ENCODE measurements at regions not wholly inside any gene's neighbourhood (a gene's known extent, or its start where the extent isn't known, plus 50 kb on each side); places are given as distances from the start of the nearest gene placed in this dataset.

DNA sequence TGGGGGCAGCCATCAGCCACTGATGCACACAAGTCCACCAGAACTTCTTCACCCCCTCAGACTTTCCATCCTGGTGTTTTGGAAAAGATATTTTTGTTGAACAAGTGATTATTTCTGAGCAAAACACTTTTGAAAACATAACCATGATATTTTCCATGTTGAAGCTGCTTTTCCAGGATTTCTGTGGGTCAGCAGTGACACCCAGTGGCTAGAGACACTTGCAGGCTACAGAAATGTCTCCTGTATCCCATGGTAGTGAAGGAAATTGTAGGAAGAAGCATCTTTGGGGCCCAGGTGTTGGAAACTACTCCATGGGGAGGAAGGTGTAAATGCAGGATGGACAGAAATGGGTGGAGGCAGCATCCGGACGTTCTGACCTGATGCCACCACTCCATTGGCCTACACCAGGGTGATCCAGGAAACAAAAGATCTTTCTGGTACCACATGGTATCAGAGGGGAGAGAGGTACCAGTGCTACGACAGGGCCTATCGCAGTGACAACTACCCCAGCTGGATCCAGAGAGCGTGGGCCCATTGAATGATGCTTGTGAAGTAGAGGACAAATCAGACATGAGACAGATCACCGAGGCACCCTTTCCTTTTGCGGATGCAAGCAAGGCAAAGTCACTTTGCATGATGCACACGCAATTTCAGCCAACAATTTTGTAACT, 111.7 kb upstream of the COBL start:
- TF ChIP-seq, protein P1, sequence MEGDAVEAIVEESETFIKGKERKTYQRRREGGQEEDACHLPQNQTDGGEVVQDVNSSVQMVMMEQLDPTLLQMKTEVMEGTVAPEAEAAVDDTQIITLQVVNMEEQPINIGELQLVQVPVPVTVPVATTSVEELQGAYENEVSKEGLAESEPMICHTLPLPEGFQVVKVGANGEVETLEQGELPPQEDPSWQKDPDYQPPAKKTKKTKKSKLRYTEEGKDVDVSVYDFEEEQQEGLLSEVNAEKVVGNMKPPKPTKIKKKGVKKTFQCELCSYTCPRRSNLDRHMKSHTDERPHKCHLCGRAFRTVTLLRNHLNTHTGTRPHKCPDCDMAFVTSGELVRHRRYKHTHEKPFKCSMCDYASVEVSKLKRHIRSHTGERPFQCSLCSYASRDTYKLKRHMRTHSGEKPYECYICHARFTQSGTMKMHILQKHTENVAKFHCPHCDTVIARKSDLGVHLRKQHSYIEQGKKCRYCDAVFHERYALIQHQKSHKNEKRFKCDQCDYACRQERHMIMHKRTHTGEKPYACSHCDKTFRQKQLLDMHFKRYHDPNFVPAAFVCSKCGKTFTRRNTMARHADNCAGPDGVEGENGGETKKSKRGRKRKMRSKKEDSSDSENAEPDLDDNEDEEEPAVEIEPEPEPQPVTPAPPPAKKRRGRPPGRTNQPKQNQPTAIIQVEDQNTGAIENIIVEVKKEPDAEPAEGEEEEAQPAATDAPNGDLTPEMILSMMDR (IDR thresholded peaks at IDR 0.05): no peak
- no peak for TF ChIP-seq POLR2A (IDR thresholded peaks at IDR 0.05)
- no peak for TF ChIP-seq POLR2AphosphoS5 (IDR thresholded peaks at IDR 0.05)

Data from sigmoid colon (tissue), 4 donors.